ENCODE measurements at regions not wholly inside any gene's neighbourhood (a gene's known extent, or its start where the extent isn't known, plus 50 kb on each side); places are given as distances from the start of the nearest gene placed in this dataset.

- no peak for TF ChIP-seq CTCF (IDR thresholded peaks at IDR 0.05)
- Histone ChIP-seq H3K36me3 (ENCODE audit: insufficient read depth in 1 of 2, low read depth in 1 of 2) (no peaks in the 10 kb centered on the region), H3K4me3 (no peak overlapping the region), H3K27ac (no peak overlapping the region), H3K4me1 (no peaks in the 10 kb centered on the region), H3K27me3 (ENCODE audit: insufficient read depth in 3 of 3, low read length in 2 of 3) (no peaks in the 10 kb centered on the region), H3K9me3 (no peaks in the 10 kb centered on the region)
- 88 to 95% (median 89%) methylated on average over 1 of the region's 1 CpG for WGBS, 3 donors
- ATAC-seq (no peak), DNase-seq (no peak)
- intact Hi-C loops (cut with DNase I), result loop anchor here in 1 of 2 donors (10.0 kb wide), 1 partner anchor 506 kb away; no protein-coding TSS in a partner anchor
Measured at GRCh38 chr12:115430636-115431035, 746.7 kb upstream of the TBX3 start.

DNA sequence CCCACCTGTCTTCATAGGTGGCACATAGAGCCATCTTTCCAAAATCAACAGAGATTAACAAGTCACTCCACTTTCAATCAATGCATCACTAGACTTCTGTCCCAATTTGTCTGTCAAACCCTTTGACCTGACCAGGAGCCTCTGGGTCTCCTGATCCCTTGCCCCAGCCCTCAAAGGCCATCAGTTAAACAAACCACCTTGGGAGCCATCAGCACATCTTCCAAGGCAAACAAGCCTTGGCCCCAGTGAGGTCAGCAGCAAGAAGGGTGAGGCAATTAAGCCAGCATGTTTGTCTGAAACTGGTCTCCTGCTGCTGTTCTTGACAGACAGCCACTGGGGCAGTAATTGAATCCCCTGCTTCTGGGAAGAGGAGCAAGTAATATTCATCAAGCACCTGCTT lies 742.8 kb upstream of the TBX3 start:
- no peak for ATAC-seq
- no peaks in the 10 kb centered on the region for H3K9me3 ChIP-seq
- no peak for TF ChIP-seq CTCF (IDR thresholded peaks at IDR 0.05)
- no peak overlapping the region for H3K27ac ChIP-seq
- no peaks in the 10 kb centered on the region for H3K36me3 ChIP-seq (ENCODE audit: insufficient read depth in 1 of 2, low read depth in 1 of 2)
- H3K4me3 ChIP-seq, result no peak overlapping the region
- H3K27me3 ChIP-seq (ENCODE audit: insufficient read depth in 3 of 3, low read length in 2 of 3), result no peaks in the 10 kb centered on the region
- no peaks in the 10 kb centered on the region for H3K4me1 ChIP-seq
- intact Hi-C loops (cut with DNase I), result no loop called here
- no peak for DNase-seq

GRCh38 chr12:115424003-115424402 lies 740.0 kb upstream of the TBX3 start:
- Histone ChIP-seq H3K36me3 (ENCODE audit: insufficient read depth in 1 of 2, low read depth in 1 of 2) (no peaks in the 10 kb centered on the region), H3K9me3 (no peaks in the 10 kb centered on the region), H3K27me3 (ENCODE audit: insufficient read depth in 3 of 3, low read length in 2 of 3) (no peaks in the 10 kb centered on the region), H3K4me3 (no peak overlapping the region), H3K27ac (no peak overlapping the region), H3K4me1 (no peaks in the 10 kb centered on the region)
- no peak for ATAC-seq
- intact Hi-C loops (cut with DNase I), result no loop called here
- no peak for TF ChIP-seq CTCF (IDR thresholded peaks at IDR 0.05)
- DNase-seq, result no peak
- WGBS, 3 donors, result 85 to 94% (median 87%) methylated on average over 1 of the region's 1 CpG

GRCh38 chr12:115423546-115423987 lies 739.6 kb upstream of the TBX3 start:
- intact Hi-C loops (cut with DNase I), result no loop called here
- 67 to 74% (median 71%) methylated on average over 5 of the region's 5 CpGs for WGBS, 3 donors

More at GRCh38 chr12:115423546-115423987, 739.6 kb upstream of the TBX3 start:
- H3K9me3 ChIP-seq, result no peaks in the 10 kb centered on the region
- H3K36me3 ChIP-seq (ENCODE audit: insufficient read depth in 1 of 2, low read depth in 1 of 2), result no peaks in the 10 kb centered on the region
- no peaks in the 10 kb centered on the region for H3K27me3 ChIP-seq (ENCODE audit: insufficient read depth in 3 of 3, low read length in 2 of 3)
- TF ChIP-seq CTCF (IDR thresholded peaks at IDR 0.05), result no peak
- DNase-seq (no peak), ATAC-seq (no peak)
- H3K27ac ChIP-seq, result no peak overlapping the region
- no peaks in the 10 kb centered on the region for H3K4me1 ChIP-seq
- H3K4me3 ChIP-seq, result no peak overlapping the region

All from psoas muscle (tissue), 7 donors.